Activated CD8-positive, alpha-beta memory T cell treated with anti-CD3 and anti-CD28 coated beads for 48 hours (primary cell): ENCODE measurements at regions not wholly inside any gene's neighbourhood (a gene's known extent, or its start where the extent isn't known, plus 50 kb on each side); places are given as distances from the start of the nearest gene placed in this dataset.
A peak's percentile ranks its signal among the peaks of the same experiment; 100 is the strongest.

Experiments
- DNase-seq, 3 experiments: peaks; one replicate each; pipeline ENCODE4 v3.0.0-alpha.2; 2020; ENCODE audit warnings: low read depth in 2 of 3, low spot score in 2 of 3

GRCh38 chr20:40545478-40545877 lies 143.6 kb downstream of the MAFB start:
- DNase-seq = no peak

DNA sequence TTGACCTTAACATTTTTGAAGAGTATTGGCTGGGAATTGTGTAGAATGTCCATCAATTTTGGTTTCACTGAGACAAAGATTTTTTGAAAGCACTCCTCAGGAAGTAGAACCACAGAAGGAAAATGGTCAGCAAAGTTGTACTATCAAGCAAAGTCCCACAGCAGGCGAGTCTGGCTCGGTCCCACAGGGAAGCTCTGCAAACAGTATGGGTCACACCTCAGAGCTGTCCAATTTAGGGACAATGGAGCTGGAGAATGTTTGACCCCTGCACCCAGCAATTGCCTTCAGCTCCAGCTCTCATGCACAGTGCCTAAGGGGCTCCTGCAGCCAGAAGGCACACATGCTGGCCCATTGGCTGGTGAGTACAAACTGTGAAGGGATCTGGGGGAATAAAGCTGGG lies 147.0 kb downstream of the MAFB start:
- no peak for DNase-seq

GRCh38 chr20:40540166-40540565 lies 148.9 kb downstream of the MAFB start:
- no peak for DNase-seq

DNA sequence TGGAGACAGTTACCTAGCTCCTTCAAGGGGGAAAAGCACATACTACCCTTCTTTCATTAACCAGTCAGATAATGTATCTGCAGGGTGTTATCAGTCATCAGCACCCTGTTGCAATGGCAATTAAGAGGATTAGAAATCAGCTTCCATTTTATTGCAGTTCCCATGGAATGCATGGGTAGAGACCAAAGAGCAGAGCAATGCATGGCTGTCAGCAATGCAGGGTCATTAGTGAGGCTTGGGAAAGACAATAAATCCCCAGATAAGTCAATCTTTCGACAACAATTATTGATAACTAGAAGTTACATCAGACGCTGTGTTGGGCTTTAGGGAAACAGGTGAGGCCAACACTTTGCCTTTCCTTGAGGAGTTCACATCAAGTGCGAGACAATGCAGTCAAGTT lies 150.9 kb downstream of the MAFB start:
- no peak for DNase-seq

- DNase-seq = no peak
Observed at GRCh38 chr20:40536808-40537207, 152.2 kb downstream of the MAFB start.

DNA sequence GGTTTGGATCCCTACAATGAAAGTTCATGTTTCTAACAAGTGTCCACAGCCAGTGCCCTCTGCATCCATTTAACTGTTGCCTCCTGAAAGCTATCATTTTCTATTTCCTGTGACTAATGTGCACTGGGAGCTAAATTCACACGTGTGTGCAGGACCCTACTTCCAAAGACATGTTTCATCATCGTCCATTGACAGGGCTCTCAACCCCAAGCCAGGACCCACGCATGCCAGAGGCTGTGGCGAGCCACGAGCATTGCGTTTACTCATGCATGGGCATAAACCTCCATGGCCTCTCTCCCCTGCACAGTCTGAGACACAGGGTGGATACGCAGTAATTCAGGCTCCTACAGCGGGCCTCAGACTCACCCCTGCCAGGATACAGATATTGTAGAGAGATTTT lies 153.2 kb downstream of the MAFB start:
- no peak for DNase-seq

GRCh38 chr20:40532103-40532502 lies 156.9 kb downstream of the MAFB start:
- no peak for DNase-seq

GRCh38 chr20:40525351-40525750 lies 163.7 kb downstream of the MAFB start:
- DNase-seq = no peak

DNA sequence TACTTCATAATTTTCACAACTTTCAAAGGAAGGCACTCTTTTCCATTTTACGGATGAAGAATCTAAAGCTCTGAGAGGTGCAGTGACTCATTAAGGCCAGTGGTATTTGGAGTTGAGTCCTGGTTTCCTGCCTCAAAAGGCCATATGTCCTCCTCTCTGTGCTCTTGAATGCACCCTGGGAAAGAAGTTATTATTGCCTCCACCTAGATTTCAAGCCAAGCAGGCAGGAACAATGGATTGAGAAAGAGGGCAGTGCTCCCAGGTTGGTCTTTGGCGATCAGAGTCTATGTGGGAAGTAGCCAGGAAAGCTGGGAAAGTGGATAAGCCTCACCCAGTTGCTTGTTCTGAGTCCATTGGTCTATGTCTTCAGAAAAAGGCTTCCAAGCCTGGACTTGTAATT lies 165.0 kb downstream of the MAFB start:
- DNase-seq = no peak

DNA sequence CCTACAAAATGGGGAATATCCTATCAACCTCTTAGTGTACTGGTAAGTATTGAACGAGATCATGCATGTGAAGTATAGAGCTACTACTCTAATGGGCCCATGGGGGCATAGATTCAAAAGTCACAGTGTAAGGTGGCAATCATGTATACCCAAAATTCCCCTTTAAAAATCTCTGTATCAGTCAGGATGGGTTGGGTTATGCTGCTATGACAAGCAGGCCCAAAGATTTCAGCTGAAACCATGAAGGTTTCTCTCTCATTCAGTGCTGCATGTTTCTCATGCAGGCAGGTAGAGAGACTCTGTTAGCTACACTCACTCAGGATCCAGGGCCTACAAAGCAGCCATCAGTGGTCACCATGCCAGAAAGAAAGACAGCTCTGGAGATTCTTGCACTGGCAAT lies 166.6 kb downstream of the MAFB start:
- DNase-seq = no peak

GRCh38 chr20:40521962-40522361 lies 167.1 kb downstream of the MAFB start:
- no peak for DNase-seq

- DNase-seq = no peak
Observed at GRCh38 chr20:40519918-40520317, 169.1 kb downstream of the MAFB start.

DNA sequence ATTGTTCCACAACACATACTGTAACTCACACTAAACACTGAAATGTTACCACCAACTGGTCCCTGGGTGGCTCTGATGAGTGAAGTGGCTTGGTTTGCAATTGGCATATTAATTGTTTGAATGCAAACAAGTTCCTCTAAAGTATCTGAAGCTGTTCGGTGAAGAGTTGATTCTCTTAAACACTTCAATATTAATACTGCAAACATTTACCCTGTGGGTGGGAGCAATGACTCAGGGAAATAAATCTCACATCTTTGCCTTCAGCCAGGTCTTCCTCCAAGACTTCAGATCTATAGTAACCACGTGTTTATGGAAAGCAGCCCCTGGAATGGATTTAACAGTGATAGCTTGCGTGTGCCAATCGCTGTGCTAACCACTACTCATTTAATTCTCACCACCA lies 176.0 kb downstream of the MAFB start:
- DNase-seq = no peak

DNA sequence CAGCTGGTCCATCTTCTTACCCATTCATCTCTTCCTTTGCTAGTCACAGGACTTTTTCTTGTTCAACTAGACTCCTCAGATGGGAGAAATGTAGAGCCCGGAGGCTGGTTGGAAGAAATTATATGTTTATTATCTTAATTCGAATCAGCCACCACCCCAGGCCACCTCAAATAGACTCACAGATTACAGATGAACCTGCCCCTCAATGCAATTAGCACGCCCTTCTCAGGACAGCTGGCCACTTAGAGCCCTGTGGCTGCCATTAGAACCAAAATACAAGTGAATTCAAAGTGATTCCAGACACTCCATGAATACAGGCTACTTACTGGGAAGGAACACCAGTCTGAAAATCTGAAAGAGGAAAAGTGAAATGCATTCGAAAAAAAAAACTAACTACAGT lies 176.4 kb downstream of the MAFB start:
- no peak for DNase-seq

DNA sequence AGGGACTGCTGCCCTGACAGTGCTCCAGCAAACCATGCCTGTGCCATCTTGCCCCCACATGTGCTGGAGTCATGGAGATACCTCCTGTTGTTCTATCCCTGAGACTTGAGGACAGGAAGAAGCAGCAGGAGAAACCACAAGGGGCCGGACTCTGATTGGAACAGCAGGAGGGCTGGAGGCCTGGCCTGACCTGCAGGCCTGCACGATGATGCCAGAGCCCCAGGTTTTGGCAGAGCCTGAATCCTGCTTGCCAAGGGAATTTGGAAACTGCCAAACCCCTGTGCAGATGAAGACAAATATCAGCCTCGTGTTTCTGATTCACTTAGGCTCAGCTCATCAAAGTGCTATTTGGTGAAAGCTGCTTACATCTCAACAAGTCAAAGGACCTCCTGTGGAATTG lies 177.6 kb downstream of the MAFB start:
- no peak for DNase-seq

GRCh38 chr20:40510622-40511021 lies 178.4 kb downstream of the MAFB start:
- no peak for DNase-seq

- DNase-seq = no peak
Observed at GRCh38 chr20:40508821-40509220, 180.2 kb downstream of the MAFB start.

- peak in 1 of 3 experiments; percentile 3 for DNase-seq
Observed at GRCh38 chr20:40506537-40506939, 182.5 kb downstream of the MAFB start.

DNA sequence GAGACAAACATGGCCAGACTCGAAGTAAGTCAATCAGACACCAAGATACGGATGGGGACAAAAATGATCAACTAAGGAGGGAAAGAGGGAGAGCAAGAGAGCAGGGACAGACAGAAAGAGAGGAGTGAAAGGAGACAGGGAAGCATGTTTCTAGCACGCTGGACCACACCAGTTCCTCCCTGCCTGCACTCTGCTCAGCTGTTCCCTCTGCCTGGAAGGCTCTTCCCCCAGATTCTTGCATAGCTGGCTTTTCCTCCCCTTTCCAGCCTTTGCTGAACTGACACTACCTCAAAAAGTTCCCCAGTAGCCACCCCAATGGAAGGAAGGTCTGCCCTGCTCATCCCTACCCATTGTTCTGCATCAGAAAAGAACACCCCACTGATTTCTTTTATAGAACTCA lies 185.9 kb downstream of the MAFB start:
- no peak for DNase-seq

- DNase-seq = no peak
Observed at GRCh38 chr20:40502576-40502975, 186.5 kb downstream of the MAFB start.

GRCh38 chr20:40499391-40499790 lies 189.6 kb downstream of the MAFB start:
- DNase-seq = no peak

- DNase-seq = no peak
Observed at GRCh38 chr20:40497899-40498691, 190.9 kb downstream of the MAFB start.

DNA sequence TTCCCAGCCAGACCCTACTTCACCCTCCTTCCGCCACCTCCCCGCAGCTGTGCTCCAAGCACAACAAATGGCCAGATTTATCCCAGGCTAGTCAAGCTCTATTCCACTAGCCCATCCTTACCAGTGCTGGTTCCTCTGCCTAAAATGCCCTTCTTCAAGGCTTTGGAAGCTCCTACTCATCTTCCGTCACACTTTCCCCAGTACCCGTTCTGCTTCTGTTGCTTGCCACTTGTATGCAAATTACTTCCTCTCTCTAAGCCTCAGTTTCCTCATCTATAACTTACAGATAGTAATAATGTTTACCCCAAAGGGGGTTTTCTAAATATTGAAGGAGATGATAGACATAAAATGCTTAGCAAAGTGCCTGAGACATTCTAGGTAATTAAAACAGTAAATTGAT lies 193.1 kb downstream of the MAFB start:
- DNase-seq = no peak
